HepG2 (cell line): ENCODE measurements at regions not wholly inside any gene's neighbourhood (a gene's known extent, or its start where the extent isn't known, plus 50 kb on each side); places are given as distances from the start of the nearest gene placed in this dataset.
"Not testable (repeated sequence)": the region's sequence is repeated elsewhere in the genome, so short reads cannot be mapped to it uniquely, and the experiment has no call there.

Source experiments
- ATAC-seq: fragments of 200-7000 bp; cut with Tn5 transposase; 3 replicates; pipeline ENCODE4 v1.9.1; 2020; ENCODE audit warnings: mild to moderate bottlenecking, moderate library complexity
- BruUV-seq: library from RNA; stranded (reverse); fragments of 400-500 nt; replicated peaks from 2 replicates; lab custom pipeline; 2021; lab: Mats Ljungman, UMichigan
- CTCF ChIA-PET: fragments of 300-600 bp; formaldehyde crosslinking; extraction: SDS; loops from one replicate; lab custom pipeline; 2021; ENCODE audit warnings: low total read pairs, inconsistent platforms, low intra/inter-chr PET ratio; lab: Yijun Ruan, JAX
- POLR2A ChIA-PET: fragments of 350-600 bp; sonication (Branson Sonifier 250); formaldehyde crosslinking; loops from one replicate; lab custom pipeline; 2020; ENCODE audit warnings: antibody characterized with exemption, inconsistent platforms; lab: Yijun Ruan, JAX
- DNase-seq: peaks from one replicate; pipeline ENCODE4 v3.0.0-alpha.2; 2015; ENCODE audit warnings: low spot score
- FAIRE-seq: peaks from 3 replicates; lab custom pipeline; 2011; peaks lifted over from hg19 to GRCh38; lab: Jason Lieb, UNC
- H2AFZ ChIP-seq: one replicate; pipeline ENCODE4 v1.6.1; 2011; ENCODE audit warnings: low read length, inconsistent platforms
- H3K27ac ChIP-seq: fragments of 300-600 bp; 3 replicates; pipeline ENCODE4 v1.8.0; 2011; ENCODE audit warnings: mixed run types, mild to moderate bottlenecking, mixed read lengths, low read length, inconsistent platforms; ENCODE audit not compliant: insufficient read depth; ENCODE audit errors: extremely low read length
- H3K27me3 ChIP-seq, 2 experiments: fragments of 200-600 bp in 1 of 2; 2 replicates in 1 of 2; 3 replicates in 1 of 2; pipeline versions ENCODE4 v1.6.0 to v1.8.0; 2011; ENCODE audit warnings: low read length in 2 of 2, mild to moderate bottlenecking in 2 of 2, moderate library complexity in 2 of 2, inconsistent platforms in 1 of 2; ENCODE audit not compliant: insufficient read depth in 2 of 2, control insufficient read depth in 1 of 2
- H3K36me3 ChIP-seq, 2 experiments: fragments of 200-600 bp in 1 of 2; replicated peaks in 1 of 2; 2 replicates in 1 of 2; 3 replicates in 1 of 2; pipeline versions ENCODE4 v1.5.1 to v1.8.0; 2011; ENCODE audit warnings: low read length in 2 of 2, inconsistent platforms in 1 of 2; ENCODE audit not compliant: insufficient read depth in 2 of 2, control insufficient read depth in 1 of 2
- H3K4me1 ChIP-seq: 2 replicates; pipeline ENCODE4 v1.5.1; 2012; ENCODE audit warnings: low read length, inconsistent platforms; ENCODE audit not compliant: insufficient read depth
- H3K4me2 ChIP-seq: 2 replicates; pipeline ENCODE4 v1.6.0; 2011; ENCODE audit warnings: low read depth, low read length, inconsistent platforms
- H3K4me3 ChIP-seq, 3 experiments: fragments of 200-600 bp in 1 of 3; sonication (generic), shearing (Covaris generic) in 1 of 3; replicated peaks in 1 of 3; 2 replicates each; pipeline ENCODE4 v1.5.1; 2011 to 2016; ENCODE audit warnings: low read length in 3 of 3, inconsistent platforms in 2 of 3, low read depth in 2 of 3, mild to moderate bottlenecking in 2 of 3, control low read depth in 1 of 3, mixed read lengths in 1 of 3; ENCODE audit not compliant: insufficient read depth in 1 of 3
- H3K79me2 ChIP-seq: one replicate; pipeline ENCODE4 v1.6.1; 2011; ENCODE audit warnings: low read length, inconsistent platforms; ENCODE audit not compliant: insufficient read depth
- H3K9ac ChIP-seq: 2 replicates; pipeline ENCODE4 v1.6.0; 2011; ENCODE audit warnings: mild to moderate bottlenecking, low read depth, low read length, inconsistent platforms; ENCODE audit not compliant: insufficient read depth
- H3K9me3 ChIP-seq: 2 replicates; pipeline ENCODE4 v1.5.1; 2012; ENCODE audit warnings: mild to moderate bottlenecking, low read length
- H4K20me1 ChIP-seq: 2 replicates; pipeline ENCODE4 v1.6.0; 2011; ENCODE audit warnings: inconsistent platforms, mild to moderate bottlenecking, low read length, moderate library complexity; ENCODE audit not compliant: insufficient read depth
- ARHGAP35 ChIP-seq: sonication (generic); formaldehyde crosslinking; IDR thresholded peaks from 2 replicates; pipeline ENCODE4 v1.9.0; 2022; ENCODE audit warnings: mild to moderate bottlenecking, inconsistent platforms, moderate library complexity, missing genetic modification reagents, borderline replicate concordance
- HMG20A ChIP-seq: IDR thresholded peaks from 2 replicates; pipeline ENCODE4 v1.6.1; 2016; ENCODE audit warnings: borderline replicate concordance
- MYPOP ChIP-seq: sonication (generic); formaldehyde crosslinking; IDR thresholded peaks from 2 replicates; pipeline ENCODE4 v1.8.1; 2023; ENCODE audit warnings: mild to moderate bottlenecking, moderate library complexity, missing genetic modification reagents
- NFE2L1 ChIP-seq: sonication (generic); formaldehyde crosslinking; IDR thresholded peaks from 2 replicates; pipeline ENCODE4 v1.4.0; 2020; ENCODE audit warnings: missing genetic modification reagents, mild to moderate bottlenecking, borderline replicate concordance
- RERE ChIP-seq: IDR thresholded peaks from 2 replicates; pipeline ENCODE4 v1.6.1; 2016; ENCODE audit warnings: low read depth, missing genetic modification reagents, missing compliant biosample characterization
- SKIL ChIP-seq: sonication (generic); formaldehyde crosslinking; IDR thresholded peaks from 2 replicates; pipeline ENCODE4 v1.8.0; 2022; ENCODE audit warnings: missing genetic modification reagents, mild to moderate bottlenecking, moderate library complexity, borderline replicate concordance
- ZBTB26 ChIP-seq: IDR thresholded peaks from 2 replicates; pipeline ENCODE4 v1.6.1; 2016; ENCODE audit warnings: missing compliant biosample characterization, missing genetic modification reagents, borderline replicate concordance
- ZFYVE20 ChIP-seq: sonication (generic); formaldehyde crosslinking; IDR thresholded peaks from 2 replicates; pipeline ENCODE4 v1.8.0; 2023; ENCODE audit warnings: low read depth, mild to moderate bottlenecking, moderate library complexity, missing genetic modification reagents, borderline replicate concordance
- ZNF317 ChIP-seq: sonication (generic); formaldehyde crosslinking; IDR thresholded peaks from 2 replicates; pipeline ENCODE4 v1.5.0; 2020; ENCODE audit warnings: mild to moderate bottlenecking, missing genetic modification reagents
- WGBS: methylation state at CpG from one replicate; pipeline ENCODE4 v1.1.6; 2017; ENCODE audit warnings: low lambda C conversion rate; 5-methylcytosine and 5-hydroxymethylcytosine counted together
- in situ Hi-C: cut with HindIII; loops from 2 replicates; pipeline ENCODE4 v1.10.0; 2017; ENCODE audit warnings: low pct_unique_long_range_greater_than_20kb; ENCODE audit not compliant: extremely low pct_ligation_motif_present
- intact Hi-C: fragments of 100-400 bp; cut with micrococcal nuclease; formaldehyde crosslinking; loops from one replicate; pipeline ENCODE4 v1.10.0; 2022; ENCODE audit not compliant: unreplicated experiment

- TF ChIP-seq ARHGAP35 (CRISPR knock-in tag): no peak
- no peak for TF ChIP-seq MYPOP
- TF ChIP-seq ZNF317 (CRISPR knock-in tag): no peak
- TF ChIP-seq NFE2L1: no peak
- TF ChIP-seq ZBTB26 (CRISPR knock-in tag): no peak
- TF ChIP-seq ZFYVE20 (CRISPR knock-in tag): no peak
- no peak for TF ChIP-seq RERE (CRISPR knock-in tag)
- TF ChIP-seq HMG20A (CRISPR knock-in tag): no peak
- no peak for TF ChIP-seq SKIL (CRISPR knock-in tag)
Observed at GRCh38 chr5:172508471-172509404, 54.4 kb upstream of the SH3PXD2B start (continued).

- DNase-seq, H3K27ac ChIP-seq, BruUV-seq, FAIRE-seq, intact Hi-C loops, CTCF ChIA-PET, H3K4me3 ChIP-seq, H3K9me3 ChIP-seq, H3K9ac ChIP-seq, ATAC-seq, H3K4me1 ChIP-seq, in situ Hi-C loops, H3K36me3 ChIP-seq, H2AFZ ChIP-seq, H3K79me2 ChIP-seq, POLR2A ChIA-PET, H3K4me2 ChIP-seq, H4K20me1 ChIP-seq: not testable (repeated sequence)
- WGBS: 54% methylated on average over 8 of the region's 8 CpGs
- peaks cover 3 to 11% of the 10 kb centered on the region in 2 experiments; a peak in 1 of 5 replicates for H3K27me3 ChIP-seq
Observed at GRCh38 chr5:172507485-172507884, 53.2 kb upstream of the SH3PXD2B start.
